IMR-90 (cell line): ENCODE measurements at regions not wholly inside any gene's neighbourhood (a gene's known extent, or its start where the extent isn't known, plus 50 kb on each side); places are given as distances from the start of the nearest gene placed in this dataset.

Experiments used
- ATAC-seq: fragments of 200-7000 bp; cut with Tn5 transposase; 2 replicates; pipeline ENCODE4 v1.9.1; 2020; ENCODE audit warnings: low read depth, mild to moderate bottlenecking, moderate library complexity
- BruUV-seq: library from RNA; stranded (reverse); fragments of 400-500 nt; replicated peaks from 2 replicates; lab custom pipeline; 2021; lab: Mats Ljungman, UMichigan
- CTCF ChIA-PET: fragments of 300-600 bp; formaldehyde crosslinking; extraction: SDS; loops from one replicate; lab custom pipeline; 2021; ENCODE audit warnings: antibody characterized with exemption; lab: Yijun Ruan, JAX
- POLR2A ChIA-PET: fragments of 300-600 bp; sonication (Branson Sonifier 250); formaldehyde crosslinking; loops from one replicate; lab custom pipeline; 2022; ENCODE audit warnings: antibody characterized with exemption; ENCODE audit not compliant: unreplicated experiment; lab: Charles Lee
- DNase-seq: peaks from one replicate; pipeline ENCODE4 v3.0.0; 2013
- H2AFZ ChIP-seq: replicated peaks from 2 replicates; pipeline ENCODE3; 2013; ENCODE audit warnings: low read length, mild to moderate bottlenecking; ENCODE audit not compliant: poor library complexity
- H2AK5ac ChIP-seq: 2 replicates; pipeline ENCODE4 v1.6.1; 2013; ENCODE audit warnings: low read depth, low read length, inconsistent platforms
- H2AK9ac ChIP-seq: replicated peaks from 2 replicates; pipeline ENCODE3; 2013; ENCODE audit warnings: mild to moderate bottlenecking, low read depth, low read length, moderate library complexity; ENCODE audit not compliant: poor library complexity
- H2BK120ac ChIP-seq: 2 replicates; pipeline ENCODE4 v1.6.1; 2013; ENCODE audit warnings: low read depth, low read length, inconsistent platforms
- H2BK15ac ChIP-seq: 3 replicates; pipeline ENCODE4 v1.6.1; 2013; ENCODE audit warnings: low read depth, low read length, inconsistent platforms
- H2BK20ac ChIP-seq: 2 replicates; pipeline ENCODE4 v1.6.1; 2013; ENCODE audit warnings: low read depth, mild to moderate bottlenecking, inconsistent platforms, low read length, moderate library complexity
- H2BK5ac ChIP-seq: 2 replicates; pipeline ENCODE4 v1.6.1; 2013; ENCODE audit warnings: mild to moderate bottlenecking, low read depth, low read length, inconsistent platforms; ENCODE audit not compliant: poor library complexity, severe bottlenecking
- H3K14ac ChIP-seq: replicated peaks from 2 replicates; pipeline ENCODE4 v1.6.1; 2013; ENCODE audit warnings: low read depth, low read length, inconsistent platforms
- H3K18ac ChIP-seq: 2 replicates; pipeline ENCODE4 v1.6.1; 2013; ENCODE audit warnings: low read depth, low read length, control low read depth
- H3K23ac ChIP-seq: 2 replicates; pipeline ENCODE4 v1.6.1; 2013; ENCODE audit warnings: low read depth, low read length, inconsistent platforms
- H3K27ac ChIP-seq: 2 replicates; pipeline ENCODE4 v1.5.1; 2013; ENCODE audit warnings: mild to moderate bottlenecking, control low read depth, low read length; ENCODE audit not compliant: insufficient read depth
- H3K27me3 ChIP-seq: 2 replicates; pipeline ENCODE4 v1.6.1; 2013; ENCODE audit warnings: low read length; ENCODE audit not compliant: control insufficient read depth, insufficient read depth
- H3K36me3 ChIP-seq: 2 replicates; pipeline ENCODE4 v1.6.1; 2013; ENCODE audit warnings: low read length, mixed read lengths; ENCODE audit not compliant: control insufficient read depth, insufficient read depth
- H3K4ac ChIP-seq: 2 replicates; pipeline ENCODE4 v1.6.1; 2013; ENCODE audit warnings: low read depth, low read length, inconsistent platforms
- H3K4me1 ChIP-seq: 2 replicates; pipeline ENCODE4 v1.6.1; 2013; ENCODE audit warnings: low read length, mixed read lengths; ENCODE audit not compliant: control insufficient read depth, insufficient read depth
- H3K4me2 ChIP-seq: 2 replicates; pipeline ENCODE4 v1.6.1; 2013; ENCODE audit warnings: low read depth, mild to moderate bottlenecking, control low read depth, low read length, moderate library complexity
- H3K4me3 ChIP-seq: 2 replicates; pipeline ENCODE4 v1.5.1; 2013; ENCODE audit warnings: low read depth, mild to moderate bottlenecking, control low read depth, low read length, moderate library complexity; ENCODE audit not compliant: insufficient read depth
- H3K56ac ChIP-seq: 2 replicates; pipeline ENCODE4 v1.6.1; 2013; ENCODE audit warnings: low read length, inconsistent platforms; ENCODE audit not compliant: insufficient read depth; ENCODE audit errors: extremely low read depth
- H3K79me1 ChIP-seq, 2 experiments: 2 replicates each; pipeline ENCODE4 v1.6.1; 2013; ENCODE audit warnings: low read length in 2 of 2, inconsistent platforms in 1 of 2, low read depth in 1 of 2
- H3K9ac ChIP-seq: 2 replicates; pipeline ENCODE4 v1.6.1; 2013; ENCODE audit warnings: low read depth, low read length, control low read depth
- H3K9me1 ChIP-seq: 2 replicates; pipeline ENCODE4 v1.6.1; 2013; ENCODE audit warnings: low read length, inconsistent platforms; ENCODE audit not compliant: insufficient read depth
- H3K9me3 ChIP-seq: 2 replicates; pipeline ENCODE4 v1.6.1; 2013; ENCODE audit warnings: low read length; ENCODE audit not compliant: control insufficient read depth, insufficient read depth
- H4K20me1 ChIP-seq: 2 replicates; pipeline ENCODE4 v1.6.1; 2013; ENCODE audit warnings: low read length, inconsistent platforms; ENCODE audit not compliant: insufficient read depth
- H4K5ac ChIP-seq: 2 replicates; pipeline ENCODE4 v1.6.1; 2013; ENCODE audit warnings: mild to moderate bottlenecking, low read depth, low read length, control low read depth
- H4K8ac ChIP-seq, 2 experiments: 2 replicates each; pipeline ENCODE4 v1.6.1; 2013; ENCODE audit warnings: low read depth in 2 of 2, low read length in 2 of 2, control low read depth in 1 of 2, inconsistent platforms in 1 of 2
- H4K91ac ChIP-seq: 2 replicates; pipeline ENCODE4 v1.6.1; 2013; ENCODE audit warnings: low read depth, low read length, inconsistent platforms; ENCODE audit not compliant: insufficient read depth
- BHLHE40 ChIP-seq: fragments of 150-350 bp; IDR thresholded peaks from 2 replicates; pipeline ENCODE4 v1.6.1; 2016; ENCODE audit warnings: mild to moderate bottlenecking, low read depth, low read length
- CEBPB ChIP-seq: IDR thresholded peaks from 2 replicates; pipeline ENCODE4 v1.6.1; 2012; ENCODE audit warnings: low read depth, low read length, improper control_type of control experiment
- CHD1 ChIP-seq: IDR thresholded peaks from 2 replicates; pipeline ENCODE4 v1.6.1; 2012; ENCODE audit warnings: low read depth, low read length, improper control_type of control experiment
- CTCF ChIP-seq: conservative IDR thresholded peaks from 2 replicates; pipeline ENCODE4 v1.5.1; 2012; ENCODE audit warnings: mild to moderate bottlenecking, low read depth, low read length, improper control_type of control experiment
- FOS ChIP-seq: fragments of 150-350 bp; IDR thresholded peaks from 2 replicates; pipeline ENCODE4 v1.6.1; 2016; ENCODE audit warnings: low read depth, low read length
- MAFK ChIP-seq: IDR thresholded peaks from 2 replicates; pipeline ENCODE4 v1.6.1; 2012; ENCODE audit warnings: low read depth, low read length, improper control_type of control experiment
- MAZ ChIP-seq: IDR thresholded peaks from 2 replicates; pipeline ENCODE4 v1.6.1; 2012; ENCODE audit warnings: low read depth, mild to moderate bottlenecking, low read length, improper control_type of control experiment, moderate library complexity, borderline replicate concordance
- NFE2L2 ChIP-seq: fragments of 150-350 bp; IDR thresholded peaks from 2 replicates; pipeline ENCODE4 v1.6.1; 2016; ENCODE audit warnings: low read depth, mild to moderate bottlenecking, low read length
- POLR2A ChIP-seq: IDR thresholded peaks from 2 replicates; pipeline ENCODE4 v1.6.1; 2012; ENCODE audit warnings: mild to moderate bottlenecking, low read depth, low read length
- RAD21 ChIP-seq: IDR thresholded peaks from 2 replicates; pipeline ENCODE4 v1.6.1; 2012; ENCODE audit warnings: low read length, improper control_type of control experiment
- RFX5 ChIP-seq: IDR thresholded peaks from 2 replicates; pipeline ENCODE4 v1.8.0; 2012; ENCODE audit warnings: low read depth, mild to moderate bottlenecking, low read length, moderate library complexity
- SMC3 ChIP-seq: fragments of 150-350 bp; IDR thresholded peaks from 2 replicates; pipeline ENCODE4 v1.6.1; 2016; ENCODE audit warnings: low read depth, mild to moderate bottlenecking, antibody characterized with exemption, low read length, moderate library complexity
- USF2 ChIP-seq: fragments of 150-350 bp; IDR thresholded peaks from 2 replicates; pipeline ENCODE4 v1.6.1; 2017; ENCODE audit warnings: mild to moderate bottlenecking, antibody characterized with exemption, low read length, low read depth
- WGBS, 2 experiments: methylation state at CpG; one replicate each; pipeline versions ENCODE4 v1.1.5 to v1.1.7; 2013; ENCODE audit warnings: missing lambda C conversion rate in 2 of 2; ENCODE audit not compliant: insufficient read length in 1 of 2; ENCODE audit errors: extremely low coverage in 2 of 2; 5-methylcytosine and 5-hydroxymethylcytosine counted together
- dilution Hi-C: fragments of 300-500 bp; cut with HindIII; formaldehyde crosslinking; loops from one replicate; pipeline ENCODE4 v1.14.3; 2018; ENCODE audit warnings: low sequenced_read_pairs; ENCODE audit not compliant: unreplicated experiment
- in situ Hi-C: fragments of 300-500 bp; cut with MboI; formaldehyde crosslinking; loops from 3 replicates; pipeline ENCODE4 v1.14.3; 2019; ENCODE audit warnings: low sequenced_read_pairs, inconsistent platforms, mixed read lengths
- intact Hi-C: fragments of 100-400 bp; cut with micrococcal nuclease; formaldehyde crosslinking; loops from 2 replicates; pipeline ENCODE4 v1.10.0; 2022

- no peak overlapping the region for H3K4me3 ChIP-seq
- no peaks in the 10 kb centered on the region for H3K36me3 ChIP-seq
- no peak overlapping the region for H3K4ac ChIP-seq
- in situ Hi-C loops = no loop called here
- no peak overlapping the region for H2AK5ac ChIP-seq
- no peak overlapping the region for H2BK15ac ChIP-seq
- BruUV-seq = no TSS peak
- H3K9me1 ChIP-seq = no peaks in the 10 kb centered on the region; the same call in 1 of the 2 replicates
- H4K91ac ChIP-seq = no peak overlapping the region
- no peak overlapping the region for H2BK5ac ChIP-seq
- H3K79me1 ChIP-seq = no peaks in the 10 kb centered on the region
- no peaks in the 10 kb centered on the region for H3K9me3 ChIP-seq
- no peak overlapping the region for H3K9ac ChIP-seq
- no peak overlapping the region for H4K5ac ChIP-seq
- no peak overlapping the region for H3K27ac ChIP-seq
- H3K4me1 ChIP-seq = no peaks in the 10 kb centered on the region
- CTCF ChIA-PET = no interaction called here
- POLR2A ChIA-PET = no interaction called here
- WGBS, 2 experiments = no CpG with 5 or more reads among the region's 7 CpGs
- H3K56ac ChIP-seq = no peak overlapping the region
- no peak overlapping the region for H3K14ac ChIP-seq
- H2BK20ac ChIP-seq = no peak overlapping the region
- ATAC-seq (no peak), DNase-seq (no peak)
- no peak overlapping the region for H3K23ac ChIP-seq
- no peak overlapping the region for H2AFZ ChIP-seq
- TF ChIP-seq RFX5 (no peak), NFE2L2 (no peak), CEBPB (no peak), FOS (no peak), CTCF (no peak), BHLHE40 (no peak), CHD1 (no peak), USF2 (no peak), RAD21 (no peak), SMC3 (no peak), MAFK (no peak), MAZ (no peak), POLR2A (no peak)
- H3K18ac ChIP-seq = no peak overlapping the region
- no peak overlapping the region for H4K8ac ChIP-seq
- no peak overlapping the region for H3K4me2 ChIP-seq
- H4K20me1 ChIP-seq = no peaks in the 10 kb centered on the region
- dilution Hi-C loops = no loop called here
- H2AK9ac ChIP-seq = no peak overlapping the region
- intact Hi-C loops = no loop called here
- H3K27me3 ChIP-seq = peaks cover 4% of the 10 kb centered on the region; the same call in 1 of the 2 replicates
- no peak overlapping the region for H2BK120ac ChIP-seq
These were observed 286.3 kb downstream of the NUAK1 start for GRCh38 chr12:105852496-105852895.
